ACHN (cell line): ENCODE measurements at regions not wholly inside any gene's neighbourhood (a gene's known extent, or its start where the extent isn't known, plus 50 kb on each side); places are given as distances from the start of the nearest gene placed in this dataset.
A peak's percentile ranks its signal among the peaks of the same experiment; 100 is the strongest.
"Not testable (repeated sequence)": the region's sequence is repeated elsewhere in the genome, so short reads cannot be mapped to it uniquely, and the experiment has no call there.

Experiments used
- DNase-seq: peaks from one replicate; pipeline ENCODE4 v3.0.0-alpha.2; 2015
- in situ Hi-C: cut with HindIII; loops from 2 replicates; pipeline ENCODE4 v1.10.0; 2017; ENCODE audit warnings: low sequenced_read_pairs, low pct_ligation_motif_present, low pct_unique_long_range_greater_than_20kb

- no peak for DNase-seq
Measured at GRCh38 chr10:123221418-123221817, 67.2 kb downstream of the BUB3 start.

GRCh38 chr10:123222832-123223231, 68.6 kb downstream of the BUB3 start:
- no peak for DNase-seq
- in situ Hi-C loops = no loop called here

More at GRCh38 chr10:123221418-123221817, 67.2 kb downstream of the BUB3 start:
- in situ Hi-C loops = no loop called here

- in situ Hi-C loops = no loop called here
- DNase-seq = no peak
Measured at GRCh38 chr10:123227706-123228105, 73.5 kb downstream of the BUB3 start.

- DNase-seq = no peak
- in situ Hi-C loops = no loop called here
Measured at GRCh38 chr10:123229927-123230630, 75.9 kb downstream of the BUB3 start.

- in situ Hi-C loops, DNase-seq: not testable (repeated sequence)
Measured at GRCh38 chr10:123232879-123233278, 78.7 kb downstream of the BUB3 start.

GRCh38 chr10:123235014-123235413, 80.8 kb downstream of the BUB3 start:
- in situ Hi-C loops, DNase-seq: not testable (repeated sequence)

GRCh38 chr10:123236126-123236525, 81.9 kb downstream of the BUB3 start:
- DNase-seq = peak; percentile 6
- in situ Hi-C loops = no loop called here

GRCh38 chr10:123240250-123240649, 86.0 kb downstream of the BUB3 start:
- no peak for DNase-seq
- in situ Hi-C loops = no loop called here

GRCh38 chr10:123240776-123241175, 86.6 kb downstream of the BUB3 start:
- no peak for DNase-seq
- in situ Hi-C loops = no loop called here

- DNase-seq = no peak
- in situ Hi-C loops = no loop called here
Measured at GRCh38 chr10:123241391-123242141, 87.4 kb downstream of the BUB3 start.

- DNase-seq = no peak
- in situ Hi-C loops = no loop called here
Measured at GRCh38 chr10:123244747-123245146, 90.5 kb downstream of the BUB3 start.

- no peak for DNase-seq
- in situ Hi-C loops = no loop called here
Measured at GRCh38 chr10:123245264-123245663, 91.1 kb downstream of the BUB3 start.

- DNase-seq = no peak
- in situ Hi-C loops = no loop called here
Measured at GRCh38 chr10:123249894-123250293, 95.7 kb downstream of the BUB3 start.

- in situ Hi-C loops = no loop called here
- no peak for DNase-seq
Measured at GRCh38 chr10:123250640-123251039, 96.4 kb downstream of the BUB3 start.

- DNase-seq = no peak
- in situ Hi-C loops = no loop called here
Measured at GRCh38 chr10:123252779-123253178, 98.6 kb downstream of the BUB3 start.

GRCh38 chr10:123254343-123254742, 100.1 kb downstream of the BUB3 start:
- DNase-seq, in situ Hi-C loops: not testable (repeated sequence)

- DNase-seq = no peak
- in situ Hi-C loops = no loop called here
Measured at GRCh38 chr10:123257904-123258456, 103.8 kb downstream of the BUB3 start.

GRCh38 chr10:123259081-123259480, 104.9 kb downstream of the BUB3 start:
- in situ Hi-C loops = no loop called here
- DNase-seq = no peak

GRCh38 chr10:123259791-123260190, 105.6 kb downstream of the BUB3 start:
- no peak for DNase-seq
- in situ Hi-C loops = no loop called here

- no peak for DNase-seq
- in situ Hi-C loops = no loop called here
Measured at GRCh38 chr10:123262456-123262855, 108.3 kb downstream of the BUB3 start.
